ENCODE measurements at regions not wholly inside any gene's neighbourhood (a gene's known extent, or its start where the extent isn't known, plus 50 kb on each side); places are given as distances from the start of the nearest gene placed in this dataset.
"Not testable (repeated sequence)": the region's sequence is repeated elsewhere in the genome, so short reads cannot be mapped to it uniquely, and the experiment has no call there.

DNA sequence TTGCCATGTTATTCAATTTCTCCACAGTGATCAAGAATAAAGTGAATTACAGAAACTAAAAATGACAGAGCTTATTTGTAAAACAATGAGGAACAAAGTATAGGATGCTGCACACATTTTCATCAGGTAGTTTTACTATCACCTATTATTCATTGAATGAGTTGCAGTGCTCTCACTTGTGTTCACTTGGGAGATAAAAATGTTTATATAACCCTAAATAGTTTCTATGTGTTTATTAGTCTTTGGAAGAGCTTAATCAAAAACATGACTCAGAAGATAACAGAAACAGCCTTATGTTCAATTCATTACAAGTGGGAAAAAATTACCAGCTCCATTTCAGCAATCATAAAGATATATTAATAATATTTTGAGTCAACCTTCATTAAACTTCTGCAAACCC is 796.2 kb downstream of the SLITRK1 start:
- no peak overlapping the region for H3K4me3 ChIP-seq (ENCODE audit: low read length in 2 of 2)
- no peaks in the 10 kb centered on the region for H3K36me3 ChIP-seq (ENCODE audit: control insufficient read depth in 2 of 2, insufficient read depth in 2 of 2, low read length in 2 of 2)
- H3K4me1 ChIP-seq (ENCODE audit: control insufficient read depth, insufficient read depth, low read length) = no peaks in the 10 kb centered on the region
- H3K9ac ChIP-seq (ENCODE audit: low read length in 2 of 2) = no peak overlapping the region
- no peaks in the 10 kb centered on the region for H3K27me3 ChIP-seq (ENCODE audit: control insufficient read depth in 1 of 2, insufficient read depth in 2 of 2, low read length in 2 of 2)
- H3K27ac ChIP-seq (ENCODE audit: low read length) = no peak overlapping the region
- no peaks in the 10 kb centered on the region for H3K9me3 ChIP-seq (ENCODE audit: control insufficient read depth in 2 of 2, low read length in 2 of 2)

DNA sequence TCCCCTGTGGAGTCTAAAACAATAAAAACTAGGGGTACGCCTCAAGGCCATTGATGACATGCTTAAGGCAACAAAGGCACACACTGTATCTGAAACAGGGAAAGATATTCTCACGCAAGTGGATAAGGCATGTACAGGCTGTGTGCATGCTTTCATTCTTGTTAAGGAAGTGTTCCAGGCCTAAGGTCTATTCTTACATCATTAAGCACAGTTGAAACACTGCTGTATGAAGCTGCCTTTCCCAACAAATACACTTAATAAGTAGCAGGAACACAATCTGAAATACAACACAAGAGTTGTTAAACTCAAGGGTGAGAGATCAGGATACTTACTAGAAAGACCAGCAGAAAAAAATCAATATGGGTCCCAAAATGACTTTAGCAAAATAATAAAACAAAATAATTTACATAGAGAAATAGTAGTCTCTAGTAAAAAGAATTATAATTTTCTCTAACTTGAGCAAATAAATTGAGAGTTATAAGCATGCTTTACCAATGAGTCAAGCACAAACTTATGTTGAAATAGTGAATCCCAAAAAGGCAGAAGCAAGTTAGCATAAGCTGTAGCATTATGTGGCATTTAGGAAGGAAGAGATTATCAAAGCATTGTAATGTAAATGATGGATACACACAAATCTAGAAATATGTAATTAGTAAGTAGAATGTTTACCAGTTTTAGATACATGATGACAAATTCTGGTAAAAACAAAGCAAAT is 796.9 kb downstream of the SLITRK1 start:
- H3K9ac ChIP-seq (ENCODE audit: low read length in 2 of 2) = no peak overlapping the region
- no peak overlapping the region for H3K27ac ChIP-seq (ENCODE audit: low read length)
- H3K4me1 ChIP-seq (ENCODE audit: control insufficient read depth, insufficient read depth, low read length) = no peaks in the 10 kb centered on the region

DNA sequence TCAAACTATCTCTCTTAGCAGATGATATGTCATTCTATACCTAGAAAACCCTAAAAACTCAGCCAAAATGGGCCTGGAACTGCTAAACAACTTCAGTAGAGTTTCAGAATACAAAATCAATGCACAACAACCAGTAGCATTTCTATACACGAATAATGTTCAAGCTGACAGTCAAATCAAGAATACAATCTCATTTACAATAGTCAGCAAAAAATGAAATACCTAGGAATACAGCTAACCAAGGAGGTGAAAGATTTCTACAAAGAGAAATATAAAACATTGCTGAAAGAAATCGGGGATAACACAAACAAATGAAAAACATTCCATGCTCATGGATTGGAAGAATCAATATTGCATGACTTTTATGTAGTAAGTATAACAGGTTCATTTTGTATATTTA is 804.8 kb downstream of the SLITRK1 start:
- no peak overlapping the region for H3K4me3 ChIP-seq (ENCODE audit: low read length in 2 of 2)
- no peak overlapping the region for H3K9ac ChIP-seq (ENCODE audit: low read length in 2 of 2)
- H3K9me3 ChIP-seq (ENCODE audit: control insufficient read depth in 2 of 2, low read length in 2 of 2) = peaks cover 0 to 4% of the 10 kb centered on the region in 2 donors
- H3K27ac ChIP-seq (ENCODE audit: low read length) = no peak overlapping the region
- no peaks in the 10 kb centered on the region for H3K36me3 ChIP-seq (ENCODE audit: control insufficient read depth in 2 of 2, insufficient read depth in 2 of 2, low read length in 2 of 2)
- H3K27me3 ChIP-seq (ENCODE audit: control insufficient read depth in 1 of 2, insufficient read depth in 2 of 2, low read length in 2 of 2) = no peaks in the 10 kb centered on the region
- H3K4me1 ChIP-seq (ENCODE audit: control insufficient read depth, insufficient read depth, low read length) = no peaks in the 10 kb centered on the region

More for the DNA sequence above, 796.9 kb downstream of the SLITRK1 start:
- Histone ChIP-seq H3K36me3 (ENCODE audit: control insufficient read depth in 2 of 2, insufficient read depth in 2 of 2, low read length in 2 of 2) (no peaks in the 10 kb centered on the region), H3K9me3 (ENCODE audit: control insufficient read depth in 2 of 2, low read length in 2 of 2) (no peaks in the 10 kb centered on the region), H3K4me3 (ENCODE audit: low read length in 2 of 2) (no peak overlapping the region), H3K27me3 (ENCODE audit: control insufficient read depth in 1 of 2, insufficient read depth in 2 of 2, low read length in 2 of 2) (no peaks in the 10 kb centered on the region)

DNA sequence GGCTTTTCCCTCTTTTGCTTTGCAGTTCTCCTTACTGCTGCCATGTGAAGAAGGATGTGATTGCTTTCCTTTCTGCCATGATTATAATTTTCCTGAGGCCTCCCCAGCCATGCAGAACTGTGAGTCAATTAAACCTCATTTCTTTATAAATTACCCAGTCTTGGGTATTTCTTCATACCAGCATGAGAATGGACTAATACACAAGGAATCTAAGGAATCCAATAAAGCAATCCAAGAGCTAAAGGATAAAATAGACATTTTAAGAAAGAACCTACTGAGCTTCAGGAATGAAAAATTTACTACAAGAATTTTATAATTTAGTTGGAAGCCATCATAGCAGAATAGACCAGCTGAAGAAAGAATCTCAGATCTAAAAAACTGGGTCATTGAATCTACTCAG is 808.3 kb downstream of the SLITRK1 start:
- H3K36me3 ChIP-seq (ENCODE audit: control insufficient read depth in 2 of 2, insufficient read depth in 2 of 2, low read length in 2 of 2); H3K4me1 ChIP-seq (ENCODE audit: control insufficient read depth, insufficient read depth, low read length); H3K9ac ChIP-seq (ENCODE audit: low read length in 2 of 2); H3K27me3 ChIP-seq (ENCODE audit: control insufficient read depth in 1 of 2, insufficient read depth in 2 of 2, low read length in 2 of 2); H3K4me3 ChIP-seq (ENCODE audit: low read length in 2 of 2); H3K9me3 ChIP-seq (ENCODE audit: control insufficient read depth in 2 of 2, low read length in 2 of 2); H3K27ac ChIP-seq (ENCODE audit: low read length): not testable (repeated sequence)

DNA sequence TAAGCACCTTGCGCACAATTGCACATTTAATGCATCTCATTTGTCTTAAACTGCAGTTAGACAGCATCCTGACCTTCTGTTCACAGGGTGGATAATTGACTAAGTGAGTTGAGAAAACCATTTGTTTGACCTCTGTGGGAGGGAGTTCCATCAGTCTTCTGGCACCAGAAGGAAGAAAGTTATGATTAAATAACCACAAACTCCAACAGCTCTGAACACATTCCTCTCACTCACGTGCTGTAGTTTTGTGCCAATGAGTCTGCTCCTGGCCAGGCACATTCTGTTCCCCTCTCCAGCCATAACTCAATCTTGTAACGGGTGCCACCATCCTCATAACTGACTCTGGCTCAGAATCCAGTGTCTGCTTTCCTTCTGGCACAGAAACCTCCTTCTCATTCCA is 817.2 kb downstream of the SLITRK1 start:
- H3K4me1 ChIP-seq (ENCODE audit: control insufficient read depth, insufficient read depth, low read length) = no peaks in the 10 kb centered on the region
- H3K9me3 ChIP-seq (ENCODE audit: control insufficient read depth in 2 of 2, low read length in 2 of 2) = no peaks in the 10 kb centered on the region
- no peak overlapping the region for H3K4me3 ChIP-seq (ENCODE audit: low read length in 2 of 2)
- no peaks in the 10 kb centered on the region for H3K36me3 ChIP-seq (ENCODE audit: control insufficient read depth in 2 of 2, insufficient read depth in 2 of 2, low read length in 2 of 2)
- H3K27me3 ChIP-seq (ENCODE audit: control insufficient read depth in 1 of 2, insufficient read depth in 2 of 2, low read length in 2 of 2) = no peaks in the 10 kb centered on the region
- no peak overlapping the region for H3K9ac ChIP-seq (ENCODE audit: low read length in 2 of 2)
- no peak overlapping the region for H3K27ac ChIP-seq (ENCODE audit: low read length)

DNA sequence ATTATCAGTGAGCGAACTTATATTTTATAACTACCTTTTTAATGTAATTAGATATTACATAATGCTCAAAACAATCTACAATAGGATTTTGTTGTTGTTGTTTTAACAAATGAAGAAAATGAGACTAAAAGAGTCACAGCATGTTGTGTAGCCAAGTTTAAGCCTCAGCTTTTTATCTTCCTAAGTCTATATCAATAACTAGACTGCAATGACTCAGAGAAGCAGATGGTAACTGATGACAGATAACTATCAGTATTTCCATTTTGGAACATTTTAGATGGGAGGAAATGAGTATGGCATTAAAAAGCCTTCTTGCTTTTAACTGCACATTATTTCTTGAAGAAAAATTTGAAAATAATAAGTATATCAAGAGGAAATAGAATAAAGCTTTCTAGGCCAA is 825.2 kb downstream of the SLITRK1 start:
- Histone ChIP-seq H3K9me3 (ENCODE audit: control insufficient read depth in 2 of 2, low read length in 2 of 2) (no peaks in the 10 kb centered on the region), H3K4me3 (ENCODE audit: low read length in 2 of 2) (no peak overlapping the region), H3K4me1 (ENCODE audit: control insufficient read depth, insufficient read depth, low read length) (no peaks in the 10 kb centered on the region), H3K27ac (ENCODE audit: low read length) (no peak overlapping the region), H3K36me3 (ENCODE audit: control insufficient read depth in 2 of 2, insufficient read depth in 2 of 2, low read length in 2 of 2) (no peaks in the 10 kb centered on the region), H3K9ac (ENCODE audit: low read length in 2 of 2) (no peak overlapping the region), H3K27me3 (ENCODE audit: control insufficient read depth in 1 of 2, insufficient read depth in 2 of 2, low read length in 2 of 2) (no peaks in the 10 kb centered on the region)

DNA sequence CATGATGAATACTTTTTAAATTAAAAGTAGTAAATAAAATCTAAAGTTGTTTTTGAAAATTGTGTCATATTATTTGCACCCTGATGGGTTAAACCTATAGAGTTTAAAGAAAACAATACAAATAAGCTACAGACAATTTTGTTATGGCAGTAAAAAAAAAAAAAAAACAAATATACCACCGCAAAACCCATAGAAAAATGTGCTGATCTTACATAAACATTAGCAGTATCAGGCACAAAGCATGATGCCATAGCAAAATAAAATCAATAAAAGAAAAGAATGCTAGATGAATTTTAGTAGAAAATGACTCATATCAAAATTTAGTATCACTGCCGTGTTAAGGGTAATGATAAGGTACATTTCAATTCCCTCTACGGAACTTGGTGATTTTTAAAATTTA is 826.0 kb downstream of the SLITRK1 start:
- Histone ChIP-seq H3K9me3 (ENCODE audit: control insufficient read depth in 2 of 2, low read length in 2 of 2) (no peaks in the 10 kb centered on the region), H3K4me1 (ENCODE audit: control insufficient read depth, insufficient read depth, low read length) (no peaks in the 10 kb centered on the region), H3K4me3 (ENCODE audit: low read length in 2 of 2) (no peak overlapping the region), H3K27ac (ENCODE audit: low read length) (no peak overlapping the region), H3K27me3 (ENCODE audit: control insufficient read depth in 1 of 2, insufficient read depth in 2 of 2, low read length in 2 of 2) (no peaks in the 10 kb centered on the region), H3K36me3 (ENCODE audit: control insufficient read depth in 2 of 2, insufficient read depth in 2 of 2, low read length in 2 of 2) (no peaks in the 10 kb centered on the region), H3K9ac (ENCODE audit: low read length in 2 of 2) (no peak overlapping the region)

DNA sequence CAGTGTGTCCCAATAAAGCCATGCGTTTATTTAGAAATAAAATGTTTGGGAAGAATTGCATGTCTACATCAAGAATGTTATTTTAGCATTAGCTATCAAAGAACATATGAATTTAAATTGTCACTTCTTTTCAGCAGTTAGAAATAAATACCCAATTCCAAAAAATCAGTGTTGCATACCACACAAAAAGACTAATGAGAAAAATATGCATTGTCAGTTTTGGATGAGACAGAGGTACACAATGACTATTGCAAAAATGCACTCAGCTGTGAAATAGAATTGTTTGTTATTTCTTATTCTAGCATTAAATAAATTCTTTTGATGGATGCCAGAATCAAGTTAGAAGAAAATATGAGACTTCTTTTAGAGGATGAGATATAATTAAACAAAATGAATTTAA is 833.9 kb downstream of the SLITRK1 start:
- Histone ChIP-seq H3K4me1 (ENCODE audit: control insufficient read depth, insufficient read depth, low read length) (no peaks in the 10 kb centered on the region), H3K27me3 (ENCODE audit: control insufficient read depth in 1 of 2, insufficient read depth in 2 of 2, low read length in 2 of 2) (no peaks in the 10 kb centered on the region), H3K36me3 (ENCODE audit: control insufficient read depth in 2 of 2, insufficient read depth in 2 of 2, low read length in 2 of 2) (no peaks in the 10 kb centered on the region), H3K27ac (ENCODE audit: low read length) (no peak overlapping the region), H3K9me3 (ENCODE audit: control insufficient read depth in 2 of 2, low read length in 2 of 2) (no peaks in the 10 kb centered on the region), H3K9ac (ENCODE audit: low read length in 2 of 2) (no peak overlapping the region), H3K4me3 (ENCODE audit: low read length in 2 of 2) (no peak overlapping the region)

DNA sequence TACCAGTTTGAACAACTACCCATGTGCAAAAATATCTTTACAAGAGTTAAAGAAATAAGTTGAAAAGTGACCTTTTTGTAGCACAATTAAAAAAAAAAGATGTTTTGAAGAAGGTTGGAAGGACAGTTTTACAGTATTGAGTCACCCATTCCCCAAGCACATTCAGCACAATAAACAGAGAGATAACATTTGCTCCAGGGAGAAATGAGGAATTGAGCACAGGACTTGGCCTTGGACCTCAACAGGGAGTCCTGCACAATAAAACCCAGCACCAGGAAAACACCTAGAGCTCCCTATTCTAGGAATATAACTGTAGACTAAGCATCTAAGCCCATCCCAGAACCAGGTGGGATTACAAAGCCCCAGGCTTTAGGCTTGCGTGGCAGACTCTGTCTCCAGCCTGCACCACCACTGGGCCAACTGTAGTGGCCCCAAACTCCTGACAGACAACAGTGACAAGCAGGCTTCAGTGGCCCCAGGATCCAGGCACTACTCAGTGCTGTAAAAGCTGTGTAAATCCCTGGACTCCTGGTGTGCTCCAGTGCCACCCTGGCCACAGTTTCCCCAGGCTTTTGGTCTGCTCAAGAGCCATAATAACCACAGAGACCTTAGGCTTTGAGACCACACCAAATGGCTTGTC is 857.2 kb downstream of the SLITRK1 start:
- no peak overlapping the region for H3K9ac ChIP-seq (ENCODE audit: low read length in 2 of 2)
- no peaks in the 10 kb centered on the region for H3K4me1 ChIP-seq (ENCODE audit: control insufficient read depth, insufficient read depth, low read length)
- peaks cover 0 to 3% of the 10 kb centered on the region in 2 donors for H3K9me3 ChIP-seq (ENCODE audit: control insufficient read depth in 2 of 2, low read length in 2 of 2)
- no peaks in the 10 kb centered on the region for H3K36me3 ChIP-seq (ENCODE audit: control insufficient read depth in 2 of 2, insufficient read depth in 2 of 2, low read length in 2 of 2)
- no peak overlapping the region for H3K4me3 ChIP-seq (ENCODE audit: low read length in 2 of 2)
- no peak overlapping the region for H3K27ac ChIP-seq (ENCODE audit: low read length)
- no peaks in the 10 kb centered on the region for H3K27me3 ChIP-seq (ENCODE audit: control insufficient read depth in 1 of 2, insufficient read depth in 2 of 2, low read length in 2 of 2)

DNA sequence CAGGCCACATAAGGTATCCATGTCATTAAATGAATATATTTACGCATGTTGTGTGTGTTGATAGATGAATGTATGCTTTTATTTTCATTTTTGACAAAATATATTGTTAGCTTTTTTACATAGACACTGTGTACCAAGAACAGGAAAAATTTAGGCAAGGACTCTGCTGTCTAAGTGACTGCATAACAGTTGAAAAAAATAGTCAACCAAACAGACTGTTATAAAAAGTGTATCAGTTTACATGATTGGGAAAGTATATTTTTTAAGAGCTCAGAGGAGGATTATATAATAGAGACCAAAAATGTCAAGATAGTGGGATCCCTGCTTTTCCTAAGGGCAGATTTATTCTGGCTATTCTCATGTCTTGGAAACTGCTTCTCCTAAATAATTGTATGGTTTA is 858.0 kb downstream of the SLITRK1 start:
- Histone ChIP-seq H3K27ac (ENCODE audit: low read length) (no peak overlapping the region), H3K9me3 (ENCODE audit: control insufficient read depth in 2 of 2, low read length in 2 of 2) (peaks cover 0 to 3% of the 10 kb centered on the region in 2 donors), H3K4me1 (ENCODE audit: control insufficient read depth, insufficient read depth, low read length) (no peaks in the 10 kb centered on the region), H3K4me3 (ENCODE audit: low read length in 2 of 2) (no peak overlapping the region), H3K36me3 (ENCODE audit: control insufficient read depth in 2 of 2, insufficient read depth in 2 of 2, low read length in 2 of 2) (no peaks in the 10 kb centered on the region), H3K27me3 (ENCODE audit: control insufficient read depth in 1 of 2, insufficient read depth in 2 of 2, low read length in 2 of 2) (no peaks in the 10 kb centered on the region), H3K9ac (ENCODE audit: low read length in 2 of 2) (no peak overlapping the region)

DNA sequence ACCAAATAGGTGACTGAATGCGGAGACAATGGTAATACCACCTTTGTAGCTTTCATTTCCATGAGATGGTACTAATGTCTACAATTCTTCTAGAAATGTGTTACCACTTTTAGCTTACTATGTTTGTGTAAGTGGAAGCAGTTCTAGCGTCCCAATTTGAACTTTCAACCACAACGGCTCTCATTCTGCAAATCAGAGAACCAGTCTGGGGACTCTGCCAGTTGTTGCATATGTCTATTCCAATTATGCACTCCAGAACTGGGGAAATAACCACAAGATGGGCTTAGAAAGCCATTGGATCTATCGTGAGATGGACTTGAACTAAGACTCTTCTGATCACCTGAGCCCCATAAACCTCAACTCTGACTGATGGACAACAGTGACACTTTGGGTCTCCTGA is 862.3 kb downstream of the SLITRK1 start:
- H3K4me1 ChIP-seq (ENCODE audit: control insufficient read depth, insufficient read depth, low read length) = no peaks in the 10 kb centered on the region
- H3K27me3 ChIP-seq (ENCODE audit: control insufficient read depth in 1 of 2, insufficient read depth in 2 of 2, low read length in 2 of 2) = no peaks in the 10 kb centered on the region
- H3K9me3 ChIP-seq (ENCODE audit: control insufficient read depth in 2 of 2, low read length in 2 of 2) = no peaks in the 10 kb centered on the region
- no peaks in the 10 kb centered on the region for H3K36me3 ChIP-seq (ENCODE audit: control insufficient read depth in 2 of 2, insufficient read depth in 2 of 2, low read length in 2 of 2)
- no peak overlapping the region for H3K27ac ChIP-seq (ENCODE audit: low read length)
- no peak overlapping the region for H3K4me3 ChIP-seq (ENCODE audit: low read length in 2 of 2)
- H3K9ac ChIP-seq (ENCODE audit: low read length in 2 of 2) = no peak overlapping the region

Data from stomach smooth muscle (tissue), 2 donors.